ENCODE measurements at regions not wholly inside any gene's neighbourhood (a gene's known extent, or its start where the extent isn't known, plus 50 kb on each side); places are given as distances from the start of the nearest gene placed in this dataset.

DNA sequence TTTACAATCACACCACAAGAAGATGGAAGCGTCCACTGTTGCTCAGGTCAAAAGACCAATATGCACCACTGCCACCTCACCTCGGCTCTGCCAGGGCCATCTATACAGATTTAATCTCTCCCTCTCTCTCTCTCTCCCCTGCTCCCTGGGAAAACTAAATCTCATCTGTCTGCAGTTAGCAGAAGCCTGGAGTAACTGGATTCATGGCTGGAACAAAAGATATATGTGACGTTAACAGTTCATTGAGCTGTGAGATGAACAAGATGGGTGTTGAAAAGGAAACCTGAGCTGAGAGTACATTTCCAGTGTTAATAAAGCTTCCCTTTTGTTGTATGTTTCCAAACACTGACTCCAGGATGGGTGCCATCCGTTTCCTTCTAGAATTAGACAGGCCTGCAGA lies 369.7 kb downstream of the CDK5RAP2 start:
- Histone ChIP-seq H3K27ac (ENCODE audit: low read depth in 1 of 2, low read length in 2 of 2) (no peak overlapping the region), H3K27me3 (ENCODE audit: control insufficient read depth in 4 of 4, insufficient read depth in 4 of 4, low read length in 3 of 4) (peaks cover 0 to 3% (median 0%) of the 10 kb centered on the region in 4 donors), H3K9ac (ENCODE audit: low read depth in 1 of 2, low read length in 2 of 2) (no peak overlapping the region), H3K4me1 (ENCODE audit: control insufficient read depth in 4 of 4, insufficient read depth in 4 of 4, low read length in 3 of 4) (no peaks in the 10 kb centered on the region), H3K36me3 (ENCODE audit: control insufficient read depth in 4 of 4, insufficient read depth in 3 of 4, low read depth in 1 of 4, low read length in 3 of 4) (no peaks in the 10 kb centered on the region), H3K4me3 (ENCODE audit: low read depth in 1 of 3, low read length in 3 of 3) (no peak overlapping the region), H3K9me3 (ENCODE audit: control insufficient read depth in 4 of 4, low read length in 3 of 4) (no peaks in the 10 kb centered on the region)
- WGBS, result 77% methylated on average over 4 of the region's 4 CpGs
- no peak for DNase-seq (ENCODE audit: low spot score)
- TF ChIP-seq HNF4A (conservative IDR thresholded peaks at IDR 0.05) (no peak), JUND (IDR thresholded peaks at IDR 0.05) (no peak), RAD21 (IDR thresholded peaks at IDR 0.05) (no peak), CTCF (IDR thresholded peaks at IDR 0.05; ENCODE audit: low read depth, low read length, missing input control) (no peak), TAF1 (conservative IDR thresholded peaks at IDR 0.05) (no peak), GABPA (IDR thresholded peaks at IDR 0.05 in 1 of 2, conservative IDR thresholded peaks at IDR 0.05 in 1 of 2) (no peak)
- TF ChIP-seq, protein P1, sequence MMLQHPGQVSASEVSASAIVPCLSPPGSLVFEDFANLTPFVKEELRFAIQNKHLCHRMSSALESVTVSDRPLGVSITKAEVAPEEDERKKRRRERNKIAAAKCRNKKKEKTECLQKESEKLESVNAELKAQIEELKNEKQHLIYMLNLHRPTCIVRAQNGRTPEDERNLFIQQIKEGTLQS (IDR thresholded peaks at IDR 0.05), result no peak
- TF ChIP-seq, protein P2, sequence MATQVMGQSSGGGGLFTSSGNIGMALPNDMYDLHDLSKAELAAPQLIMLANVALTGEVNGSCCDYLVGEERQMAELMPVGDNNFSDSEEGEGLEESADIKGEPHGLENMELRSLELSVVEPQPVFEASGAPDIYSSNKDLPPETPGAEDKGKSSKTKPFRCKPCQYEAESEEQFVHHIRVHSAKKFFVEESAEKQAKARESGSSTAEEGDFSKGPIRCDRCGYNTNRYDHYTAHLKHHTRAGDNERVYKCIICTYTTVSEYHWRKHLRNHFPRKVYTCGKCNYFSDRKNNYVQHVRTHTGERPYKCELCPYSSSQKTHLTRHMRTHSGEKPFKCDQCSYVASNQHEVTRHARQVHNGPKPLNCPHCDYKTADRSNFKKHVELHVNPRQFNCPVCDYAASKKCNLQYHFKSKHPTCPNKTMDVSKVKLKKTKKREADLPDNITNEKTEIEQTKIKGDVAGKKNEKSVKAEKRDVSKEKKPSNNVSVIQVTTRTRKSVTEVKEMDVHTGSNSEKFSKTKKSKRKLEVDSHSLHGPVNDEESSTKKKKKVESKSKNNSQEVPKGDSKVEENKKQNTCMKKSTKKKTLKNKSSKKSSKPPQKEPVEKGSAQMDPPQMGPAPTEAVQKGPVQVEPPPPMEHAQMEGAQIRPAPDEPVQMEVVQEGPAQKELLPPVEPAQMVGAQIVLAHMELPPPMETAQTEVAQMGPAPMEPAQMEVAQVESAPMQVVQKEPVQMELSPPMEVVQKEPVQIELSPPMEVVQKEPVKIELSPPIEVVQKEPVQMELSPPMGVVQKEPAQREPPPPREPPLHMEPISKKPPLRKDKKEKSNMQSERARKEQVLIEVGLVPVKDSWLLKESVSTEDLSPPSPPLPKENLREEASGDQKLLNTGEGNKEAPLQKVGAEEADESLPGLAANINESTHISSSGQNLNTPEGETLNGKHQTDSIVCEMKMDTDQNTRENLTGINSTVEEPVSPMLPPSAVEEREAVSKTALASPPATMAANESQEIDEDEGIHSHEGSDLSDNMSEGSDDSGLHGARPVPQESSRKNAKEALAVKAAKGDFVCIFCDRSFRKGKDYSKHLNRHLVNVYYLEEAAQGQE (IDR thresholded peaks at IDR 0.05), result no peak

GRCh38 chr9:120202856-120203654 lies 376.9 kb downstream of the CDK5RAP2 start:
- Histone ChIP-seq H3K9ac (ENCODE audit: low read depth in 1 of 2, low read length in 2 of 2) (no peak overlapping the region), H3K27me3 (ENCODE audit: control insufficient read depth in 4 of 4, insufficient read depth in 4 of 4, low read length in 3 of 4) (no peaks in the 10 kb centered on the region), H3K36me3 (ENCODE audit: control insufficient read depth in 4 of 4, insufficient read depth in 3 of 4, low read depth in 1 of 4, low read length in 3 of 4) (peaks cover 0 to 2% (median 0%) of the 10 kb centered on the region in 4 donors), H3K27ac (ENCODE audit: low read depth in 1 of 2, low read length in 2 of 2) (no peak overlapping the region), H3K9me3 (ENCODE audit: control insufficient read depth in 4 of 4, low read length in 3 of 4) (no peaks in the 10 kb centered on the region), H3K4me3 (ENCODE audit: low read depth in 1 of 3, low read length in 3 of 3) (no peak overlapping the region), H3K4me1 (ENCODE audit: control insufficient read depth in 4 of 4, insufficient read depth in 4 of 4, low read length in 3 of 4) (no peaks in the 10 kb centered on the region)
- DNase-seq (ENCODE audit: low spot score), result no peak
- WGBS, result 69% methylated on average over 11 of the region's 11 CpGs
- no peak for TF ChIP-seq CTCF (IDR thresholded peaks at IDR 0.05; ENCODE audit: low read depth, low read length, missing input control)
- TF ChIP-seq, protein P1 (IDR thresholded peaks at IDR 0.05), result no peak
- TF ChIP-seq, protein P3, sequence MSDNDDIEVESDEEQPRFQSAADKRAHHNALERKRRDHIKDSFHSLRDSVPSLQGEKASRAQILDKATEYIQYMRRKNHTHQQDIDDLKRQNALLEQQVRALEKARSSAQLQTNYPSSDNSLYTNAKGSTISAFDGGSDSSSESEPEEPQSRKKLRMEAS (IDR thresholded peaks at IDR 0.05), result no peak
- TF ChIP-seq NR2F2 (IDR thresholded peaks at IDR 0.05), result no peak
- no peak for TF ChIP-seq FOXA2 (IDR thresholded peaks at IDR 0.05)
- no peak for TF ChIP-seq TAF1 (conservative IDR thresholded peaks at IDR 0.05)

All from liver (tissue), 8 donors.